ENCODE measurements at regions not wholly inside any gene's neighbourhood (a gene's known extent, or its start where the extent isn't known, plus 50 kb on each side); places are given as distances from the start of the nearest gene placed in this dataset.

- H3K36me3 Mint-ChIP-seq (ENCODE audit: low read depth), result peaks cover 7% of the 10 kb centered on the region; the same call in 1 of the 2 replicates
- no peak for DNase-seq
- no peaks in the 10 kb centered on the region for H3K9me3 Mint-ChIP-seq
- peaks cover 26% of the 10 kb centered on the region for H3K4me1 Mint-ChIP-seq (ENCODE audit: low read depth)
- H3K27ac Mint-ChIP-seq, result no peak overlapping the region
- TF ChIP-seq CTCF (IDR thresholded peaks at IDR 0.05), result no peak
- H3K27me3 Mint-ChIP-seq (ENCODE audit: insufficient read depth), result peaks cover 7% of the 10 kb centered on the region
- no peak overlapping the region for H3K4me3 Mint-ChIP-seq
These were observed 160.3 kb downstream of the PTEN start for GRCh38 chr10:88023676-88024075.

DNA sequence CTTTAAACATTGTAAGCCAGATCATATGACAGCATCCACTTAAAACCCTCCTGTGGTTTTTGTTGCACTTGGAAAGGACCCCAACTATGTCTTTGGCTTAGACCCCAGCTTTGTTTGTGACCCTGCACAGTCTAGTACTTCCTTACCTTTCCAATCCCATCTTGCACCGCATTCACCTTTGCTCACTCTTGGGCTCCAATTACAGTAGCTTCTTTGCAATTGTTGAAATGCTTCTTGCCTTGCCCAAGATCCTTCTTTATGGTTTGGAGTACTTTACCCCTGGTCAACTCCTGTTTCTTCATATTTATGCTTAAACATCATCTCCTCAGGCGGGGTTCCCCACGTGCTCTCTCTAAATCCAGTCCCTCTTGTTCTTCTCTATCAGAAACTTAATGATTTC is 162.6 kb downstream of the PTEN start:
- H3K4me1 Mint-ChIP-seq (ENCODE audit: low read depth), result peaks cover 14% of the 10 kb centered on the region
- no peak for TF ChIP-seq CTCF (IDR thresholded peaks at IDR 0.05)

DNA sequence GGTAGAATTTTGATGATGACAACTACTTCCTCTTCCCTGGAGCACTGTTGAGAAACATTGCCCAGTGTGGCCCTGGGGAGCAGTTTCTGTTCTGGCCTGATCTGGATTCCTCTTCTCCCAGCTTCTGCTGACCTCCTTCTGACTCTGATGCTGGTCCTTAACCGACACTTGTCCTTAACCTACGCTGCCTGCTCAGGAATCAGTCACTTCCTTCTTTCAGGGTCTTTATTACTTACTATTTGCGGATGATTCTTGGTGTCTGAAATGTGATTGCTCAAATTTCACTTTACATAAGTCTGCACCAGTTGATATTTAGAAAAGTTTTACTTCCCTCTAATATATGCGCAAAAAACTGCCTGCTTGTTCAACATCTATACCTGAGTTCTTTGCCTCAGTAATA is 164.1 kb downstream of the PTEN start:
- TF ChIP-seq CTCF (IDR thresholded peaks at IDR 0.05), result no peak
- peaks cover 7% of the 10 kb centered on the region; the same call in 1 of the 2 replicates for H3K36me3 Mint-ChIP-seq (ENCODE audit: low read depth)
- no peaks in the 10 kb centered on the region for H3K9me3 Mint-ChIP-seq
- H3K27ac Mint-ChIP-seq, result no peak overlapping the region
- DNase-seq, result no peak
- H3K27me3 Mint-ChIP-seq (ENCODE audit: insufficient read depth), result peaks cover 7% of the 10 kb centered on the region
- no peak overlapping the region for H3K4me3 Mint-ChIP-seq
- H3K4me1 Mint-ChIP-seq (ENCODE audit: low read depth), result peaks cover 21% of the 10 kb centered on the region

More for the DNA sequence above, 162.6 kb downstream of the PTEN start:
- H3K27ac Mint-ChIP-seq, result no peak overlapping the region
- DNase-seq, result no peak
- H3K27me3 Mint-ChIP-seq (ENCODE audit: insufficient read depth), result peaks cover 7% of the 10 kb centered on the region
- no peaks in the 10 kb centered on the region for H3K9me3 Mint-ChIP-seq
- H3K4me3 Mint-ChIP-seq, result no peak overlapping the region
- H3K36me3 Mint-ChIP-seq (ENCODE audit: low read depth), result peaks cover 7% of the 10 kb centered on the region; the same call in 1 of the 2 replicates

GRCh38 chr10:88028072-88028471 is 164.6 kb downstream of the PTEN start:
- no peak overlapping the region for H3K27ac Mint-ChIP-seq
- DNase-seq, result no peak
- TF ChIP-seq CTCF (IDR thresholded peaks at IDR 0.05), result no peak
- no peak overlapping the region for H3K4me3 Mint-ChIP-seq
- H3K27me3 Mint-ChIP-seq (ENCODE audit: insufficient read depth), result peaks cover 7% of the 10 kb centered on the region
- no peaks in the 10 kb centered on the region for H3K9me3 Mint-ChIP-seq
- peaks cover 4% of the 10 kb centered on the region; the same call in 1 of the 2 replicates for H3K36me3 Mint-ChIP-seq (ENCODE audit: low read depth)
- H3K4me1 Mint-ChIP-seq (ENCODE audit: low read depth), result peaks cover 22% of the 10 kb centered on the region

- DNase-seq, result no peak
- no peak overlapping the region for H3K4me3 Mint-ChIP-seq
- no peaks in the 10 kb centered on the region for H3K9me3 Mint-ChIP-seq
- H3K27ac Mint-ChIP-seq, result no peak overlapping the region
- peaks cover 23% of the 10 kb centered on the region for H3K4me1 Mint-ChIP-seq (ENCODE audit: low read depth)
- H3K27me3 Mint-ChIP-seq (ENCODE audit: insufficient read depth), result peaks cover 7% of the 10 kb centered on the region
- TF ChIP-seq CTCF (IDR thresholded peaks at IDR 0.05), result no peak
- no peaks in the 10 kb centered on the region for H3K36me3 Mint-ChIP-seq (ENCODE audit: low read depth)
These were observed 165.2 kb downstream of the PTEN start for GRCh38 chr10:88028654-88029053.

DNA sequence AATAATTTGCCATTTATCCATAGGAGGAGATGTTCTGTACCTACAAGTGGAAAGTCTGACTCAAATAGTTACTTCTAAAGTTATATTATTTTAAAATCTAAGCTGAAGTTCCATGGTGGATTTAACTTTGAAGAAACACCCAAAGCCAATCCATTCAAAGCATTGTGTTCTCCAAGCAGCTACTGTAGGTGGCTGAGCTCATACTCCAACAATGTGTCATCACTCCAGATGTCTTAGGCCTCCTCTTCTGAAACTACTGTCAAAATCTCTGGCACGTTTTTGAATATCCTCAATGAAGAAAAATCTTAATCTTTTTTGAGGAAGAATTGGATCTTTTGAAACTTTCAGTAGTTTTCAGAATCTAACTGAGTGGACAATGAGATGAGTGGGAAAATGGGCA is 169.1 kb downstream of the PTEN start:
- no peak for TF ChIP-seq CTCF (IDR thresholded peaks at IDR 0.05)
- Mint-ChIP-seq H3K9me3 (no peaks in the 10 kb centered on the region), H3K36me3 (ENCODE audit: low read depth) (no peaks in the 10 kb centered on the region), H3K4me3 (0 out of 2 replicates have a peak overlapping the region, but pooled peaks have one; percentile 23), H3K4me1 (ENCODE audit: low read depth) (peaks cover 27% of the 10 kb centered on the region), H3K27me3 (ENCODE audit: insufficient read depth) (no peaks in the 10 kb centered on the region; the same call in 1 of the 2 replicates), H3K27ac (peak overlapping the region; percentile 62)
- DNase-seq, result peak; percentile 50
